RWPE1 (cell line): ENCODE measurements at regions not wholly inside any gene's neighbourhood (a gene's known extent, or its start where the extent isn't known, plus 50 kb on each side); places are given as distances from the start of the nearest gene placed in this dataset.
"Not testable (repeated sequence)": the region's sequence is repeated elsewhere in the genome, so short reads cannot be mapped to it uniquely, and the experiment has no call there.

Experiments
- CTCF ChIA-PET: fragments of 350-600 bp; sonication (Branson Sonifier 250); formaldehyde crosslinking; extraction: SDS; loops from one replicate; lab custom pipeline; 2021; lab: Yijun Ruan, JAX
- POLR2A ChIA-PET: fragments of 400-600 bp; formaldehyde crosslinking; extraction: SDS; loops from one replicate; lab custom pipeline; 2020; ENCODE audit warnings: antibody characterized with exemption; ENCODE audit not compliant: low non-redundant PET; lab: Yijun Ruan, JAX
- DNase-seq: peaks from one replicate; pipeline ENCODE4 v3.0.0; 2012; ENCODE audit warnings: low spot score
- H3K27ac ChIP-seq: fragments of 450-650 bp; 2 replicates; pipeline ENCODE4 v1.5.1; 2017
- CTCF ChIP-seq: fragments of 450-650 bp; conservative IDR thresholded peaks from 2 replicates; pipeline ENCODE4 v1.5.1; 2017; ENCODE audit warnings: low read depth, mild to moderate bottlenecking

DNA sequence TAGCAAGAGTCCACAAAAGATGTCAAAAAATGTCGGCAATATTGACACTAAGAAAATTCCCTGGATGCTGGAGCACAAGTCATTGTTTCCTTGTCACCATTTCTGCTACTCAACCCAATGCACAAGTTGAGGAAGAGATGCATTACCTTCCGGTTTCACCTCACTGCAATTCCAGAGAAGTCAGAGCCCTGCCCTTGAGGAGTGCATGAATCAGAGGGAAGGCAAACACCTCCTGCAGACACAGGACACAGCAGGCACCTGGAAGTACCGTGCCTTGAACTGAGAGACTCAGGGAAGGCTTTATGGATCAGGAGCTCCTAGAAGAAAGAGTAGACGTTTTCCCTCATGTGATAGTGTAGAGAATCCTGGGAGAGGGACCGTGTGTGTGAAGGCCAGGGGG is 62.7 kb upstream of the ARL4C start:
- ChIA-PET POLR2A (no interaction called here), CTCF (interaction anchor here (0.9 kb wide), 1 partner anchor 14 kb away, joined by 4 read pairs; no protein-coding TSS in a partner anchor)
- DNase-seq, result no peak
- H3K27ac ChIP-seq, result no peak overlapping the region
- no peak for TF ChIP-seq CTCF

GRCh38 chr2:234558642-234559041 is 61.8 kb upstream of the ARL4C start:
- ChIA-PET CTCF (interaction anchor here (0.9 kb wide), 1 partner anchor 13 kb away, joined by 4 read pairs; no protein-coding TSS in a partner anchor), POLR2A (no interaction called here)
- no peak for TF ChIP-seq CTCF
- DNase-seq, result no peak
- no peak overlapping the region for H3K27ac ChIP-seq

DNA sequence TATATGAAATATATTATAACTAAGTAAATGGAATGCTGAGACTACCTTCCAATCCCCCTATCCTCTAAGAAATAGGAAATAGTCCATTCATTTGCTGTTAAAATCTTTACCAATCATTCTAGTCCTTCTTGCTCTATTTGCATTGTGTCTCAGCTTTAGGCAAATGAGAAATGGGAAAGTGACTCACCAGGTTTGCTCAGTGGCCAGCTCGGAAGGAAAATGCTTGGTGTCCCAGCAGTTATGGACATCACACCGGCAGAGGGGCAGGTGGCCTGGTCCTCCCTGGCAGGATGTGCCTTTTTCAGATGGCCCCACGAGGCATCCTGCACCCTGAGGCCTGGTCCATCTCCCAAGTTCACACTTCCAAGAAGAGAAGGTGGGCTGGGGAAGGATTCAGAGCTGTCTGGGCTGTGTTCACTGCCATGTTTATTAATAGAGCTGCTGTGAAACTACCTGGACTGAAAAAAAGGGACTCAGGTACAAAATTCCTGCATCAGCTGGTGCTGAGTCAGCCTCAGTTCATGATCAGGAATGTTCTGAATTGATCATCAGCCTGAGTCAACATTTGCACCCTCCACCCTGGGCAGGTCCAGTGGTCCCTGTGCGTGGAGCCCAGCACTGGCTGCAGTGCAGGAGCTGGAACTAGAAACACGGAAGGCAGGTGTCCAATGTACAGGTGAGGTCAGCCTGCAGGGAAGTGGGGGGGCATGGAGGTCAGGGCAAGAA is 60.1 kb upstream of the ARL4C start:
- ChIA-PET POLR2A (no interaction called here), CTCF (interaction anchor here (0.5 to 1.7 kb wide), 4 partner anchors 12 to 561 kb away, joined by 3 to 9 read pairs (median 4); no protein-coding TSS in a partner anchor)
- no peak for DNase-seq
- no peak overlapping the region for H3K27ac ChIP-seq
- TF ChIP-seq CTCF, result no peak

DNA sequence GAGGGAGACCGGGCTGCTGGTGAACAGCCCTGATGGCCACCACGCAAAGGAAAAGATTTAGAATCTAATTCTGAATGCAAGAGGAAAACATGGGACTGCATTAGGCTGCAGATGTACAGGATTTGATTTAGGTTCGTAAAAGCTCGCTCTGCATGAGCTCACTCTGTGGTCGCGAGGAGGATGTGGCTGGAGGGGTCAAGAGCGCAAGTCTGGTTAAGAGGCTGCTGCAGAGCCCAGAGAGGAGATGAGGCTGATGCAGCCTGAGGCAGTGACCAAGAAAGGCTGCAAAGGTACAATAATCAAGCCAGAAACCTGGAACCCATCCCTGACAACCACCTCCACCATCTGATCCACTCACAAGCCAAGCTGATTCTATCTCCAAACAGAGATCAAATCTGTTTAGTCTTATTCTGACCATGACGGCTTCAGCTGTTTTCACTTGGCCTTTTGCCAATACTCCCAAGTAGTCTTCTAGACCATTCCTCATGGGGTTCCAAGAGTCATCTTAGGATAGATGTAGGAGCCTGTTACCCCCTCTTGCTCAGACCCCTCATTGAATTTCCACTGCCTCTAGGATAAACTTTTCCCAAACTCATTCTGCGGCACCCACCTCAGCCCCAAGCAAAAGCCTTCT is 58.9 kb upstream of the ARL4C start:
- no peak overlapping the region for H3K27ac ChIP-seq
- TF ChIP-seq CTCF, result no peak
- no peak for DNase-seq
- POLR2A ChIA-PET, result no interaction called here
- CTCF ChIA-PET, result interaction anchor here (0.5 to 1.7 kb wide), 2 partner anchors 19 to 561 kb away, joined by 8 to 9 read pairs; no protein-coding TSS in a partner anchor

GRCh38 chr2:234555161-234555560 is 58.3 kb upstream of the ARL4C start:
- no peak for DNase-seq
- H3K27ac ChIP-seq, result no peak overlapping the region
- TF ChIP-seq CTCF, result no peak
- CTCF ChIA-PET, result interaction anchor here (0.5 kb wide), 1 partner anchor 19 kb away, joined by 8 read pairs; no protein-coding TSS in a partner anchor
- POLR2A ChIA-PET, result no interaction called here

DNA sequence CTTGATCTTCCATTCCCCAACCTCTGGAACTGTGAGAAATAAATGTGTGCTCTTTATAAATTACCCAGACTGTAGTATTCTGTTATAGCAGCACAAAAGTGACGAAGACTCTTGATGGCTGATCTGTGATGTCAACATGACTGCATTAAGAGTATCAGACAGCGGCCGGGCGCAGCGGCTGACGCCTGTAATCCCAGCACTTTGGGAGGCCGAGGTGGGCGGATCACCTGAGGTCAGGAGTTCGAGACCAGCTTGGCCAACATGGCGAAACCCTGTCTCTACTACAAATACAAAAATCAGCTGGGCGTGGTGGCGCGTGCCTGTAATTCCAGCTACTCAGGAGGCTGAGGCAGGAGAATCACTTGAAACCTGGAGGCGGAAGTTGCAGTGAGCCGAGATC is 56.3 kb upstream of the ARL4C start:
- CTCF ChIA-PET, H3K27ac ChIP-seq, DNase-seq, POLR2A ChIA-PET: not testable (repeated sequence)
